GM19324 (cell line): ENCODE measurements at regions not wholly inside any gene's neighbourhood (a gene's known extent, or its start where the extent isn't known, plus 50 kb on each side); places are given as distances from the start of the nearest gene placed in this dataset.

ENCODE experiments used
- ATAC-seq: cut with Tn5 transposase; IDR thresholded peaks from one replicate; pipeline ENCODE4 v1.9.1; 2021; ENCODE audit warnings: mild to moderate bottlenecking, moderate library complexity; ENCODE audit not compliant: unreplicated experiment, low FRiP score

DNA sequence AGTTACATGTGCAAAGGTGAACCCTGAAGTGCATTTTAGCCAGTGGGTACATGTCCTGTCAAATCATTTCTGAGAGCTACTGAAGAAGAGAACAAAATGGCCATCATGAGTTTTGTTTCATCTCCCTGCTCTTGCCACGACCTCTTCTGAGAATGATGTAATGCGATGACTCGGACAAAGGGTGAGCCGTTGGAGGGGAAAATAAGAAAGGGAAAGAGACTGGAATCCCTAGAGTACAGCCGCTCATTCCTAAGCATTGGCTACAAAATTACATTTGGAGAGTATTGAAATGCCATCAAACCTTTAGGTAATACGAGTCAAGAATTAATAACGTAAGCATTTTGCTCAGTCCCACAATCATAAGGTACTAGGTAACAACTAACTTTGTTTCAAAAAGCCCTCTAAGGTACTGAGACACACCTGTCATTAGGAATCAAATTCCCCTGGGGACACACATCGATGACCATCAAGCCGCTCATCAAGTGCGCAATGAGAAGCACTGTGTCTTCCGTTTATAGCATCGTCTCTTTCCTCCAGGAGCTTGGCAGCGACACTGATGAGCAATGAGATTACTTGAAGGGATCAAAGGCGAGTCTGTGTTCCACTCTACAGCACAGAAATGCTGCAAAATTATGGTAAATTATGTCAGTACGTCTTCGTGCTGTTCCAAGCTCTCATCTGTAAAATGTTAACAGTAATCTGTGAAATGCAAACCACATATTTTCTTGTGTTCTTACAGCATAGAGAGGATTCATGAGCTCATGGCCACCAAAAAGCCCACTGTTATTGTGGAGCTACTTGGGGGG is 97.3 kb upstream of the PIEZO2 start:
- ATAC-seq = no peak

DNA sequence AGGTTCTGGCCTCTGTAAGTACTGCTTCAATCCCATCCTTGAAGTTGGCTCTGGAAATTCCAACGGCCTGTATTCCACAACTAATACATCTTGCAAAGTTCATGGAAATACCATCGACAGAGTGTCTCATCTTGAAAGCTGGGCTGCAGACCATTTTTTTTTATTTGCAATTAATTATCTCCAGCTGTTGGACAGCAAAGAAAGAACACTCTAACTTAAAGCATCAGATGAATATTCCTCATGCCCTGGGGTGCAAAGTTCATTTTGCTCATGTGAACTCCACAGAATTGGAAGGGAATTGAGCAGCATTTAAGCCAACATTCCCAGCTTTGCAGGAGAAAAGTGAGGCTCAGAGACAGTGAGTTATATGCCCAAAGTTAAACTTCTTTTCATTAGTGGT is 96.5 kb upstream of the PIEZO2 start:
- ATAC-seq = no peak

DNA sequence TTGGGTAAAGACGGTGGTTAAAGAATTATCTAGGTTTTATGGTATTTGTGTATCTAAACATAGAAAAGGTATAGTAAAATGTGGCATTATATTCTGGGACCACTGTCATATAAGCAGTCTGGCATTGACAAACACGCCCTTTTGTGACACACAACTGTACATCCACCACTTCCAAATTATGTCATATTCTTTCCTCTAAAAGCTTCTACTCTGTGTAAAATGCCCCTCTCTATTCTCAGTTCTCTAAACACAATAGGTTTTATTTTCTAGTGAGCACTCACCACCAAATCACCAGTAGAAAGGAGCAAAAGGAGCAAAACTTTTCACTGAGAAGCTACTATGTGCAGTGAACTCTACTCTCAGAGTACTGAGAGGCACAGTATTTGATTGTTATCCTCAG is 88.1 kb upstream of the PIEZO2 start:
- ATAC-seq = no peak

DNA sequence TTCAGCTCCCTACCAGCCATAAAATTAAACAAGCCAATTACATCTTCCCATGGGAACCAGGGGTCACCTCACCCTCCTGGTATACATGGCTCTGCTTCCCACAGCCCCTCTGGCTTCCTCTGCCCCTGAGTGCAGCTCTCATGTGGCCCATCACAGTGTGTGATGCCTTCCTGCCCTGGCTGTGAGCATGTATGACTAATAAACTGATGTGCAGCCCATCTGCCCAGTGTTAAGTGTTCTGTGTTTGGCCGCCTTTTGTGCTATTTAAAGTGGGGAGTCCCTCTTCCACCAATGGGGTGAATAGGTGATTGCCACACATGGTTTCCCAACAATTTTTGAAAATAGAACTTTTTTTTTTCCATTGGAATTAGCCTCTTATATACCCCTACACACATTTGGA is 87.7 kb upstream of the PIEZO2 start:
- ATAC-seq = no peak

DNA sequence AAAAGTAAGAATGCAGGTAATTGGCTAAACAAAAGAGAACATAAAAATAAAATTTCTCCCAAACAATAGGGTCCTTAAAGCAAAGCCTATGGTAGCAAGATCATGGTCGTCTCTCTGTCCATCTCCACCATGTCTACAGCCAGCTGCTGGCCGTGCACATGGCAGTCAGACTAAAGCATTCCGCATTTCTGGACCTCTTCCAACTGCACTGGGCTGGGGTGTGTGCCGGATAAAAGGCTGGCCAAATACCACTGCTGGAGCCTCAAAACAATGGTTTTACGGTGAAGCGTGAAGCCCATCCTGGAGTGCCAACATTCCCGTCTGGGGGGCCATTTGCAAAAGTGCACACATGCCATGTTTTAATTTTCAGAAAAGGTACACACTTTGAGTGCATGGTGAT is 74.8 kb upstream of the PIEZO2 start:
- ATAC-seq = no peak

DNA sequence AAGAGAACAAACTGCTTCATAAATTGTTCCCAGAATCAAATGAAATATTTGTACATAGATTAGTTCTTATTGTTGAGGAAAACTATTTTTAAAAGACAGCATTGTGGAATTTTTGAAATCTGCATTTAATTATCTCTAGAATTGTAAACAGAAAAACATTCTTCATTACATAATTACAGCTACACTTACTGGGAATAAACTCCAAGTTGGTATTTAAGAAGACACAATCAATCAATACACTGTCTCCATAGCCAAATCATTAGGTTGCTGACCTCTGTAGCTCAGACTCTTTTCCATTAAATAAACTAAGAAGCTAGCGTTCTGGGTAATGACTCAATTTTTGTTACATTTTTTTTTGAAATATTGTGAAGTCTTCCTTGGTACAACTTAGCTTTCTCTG is 70.2 kb upstream of the PIEZO2 start:
- ATAC-seq = no peak

DNA sequence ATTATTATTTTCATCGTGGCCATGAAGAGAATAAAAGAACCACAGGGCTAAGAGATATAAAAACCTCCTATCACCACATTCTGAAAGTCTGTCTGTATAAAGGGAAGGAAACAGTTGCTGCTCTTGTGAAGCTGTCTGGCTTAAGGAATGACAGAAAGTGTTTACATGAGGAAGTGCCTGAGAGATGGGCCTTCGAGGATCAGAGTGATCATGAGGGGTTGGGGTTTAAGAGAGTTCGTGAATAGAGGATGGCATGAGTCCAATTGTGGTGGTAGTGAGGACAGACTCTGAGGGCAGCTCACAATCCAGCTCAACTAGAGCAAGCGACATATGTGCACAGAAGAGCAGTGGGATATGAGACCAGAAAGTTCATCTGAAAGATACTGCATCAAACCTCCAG is 65.8 kb upstream of the PIEZO2 start:
- no peak for ATAC-seq

DNA sequence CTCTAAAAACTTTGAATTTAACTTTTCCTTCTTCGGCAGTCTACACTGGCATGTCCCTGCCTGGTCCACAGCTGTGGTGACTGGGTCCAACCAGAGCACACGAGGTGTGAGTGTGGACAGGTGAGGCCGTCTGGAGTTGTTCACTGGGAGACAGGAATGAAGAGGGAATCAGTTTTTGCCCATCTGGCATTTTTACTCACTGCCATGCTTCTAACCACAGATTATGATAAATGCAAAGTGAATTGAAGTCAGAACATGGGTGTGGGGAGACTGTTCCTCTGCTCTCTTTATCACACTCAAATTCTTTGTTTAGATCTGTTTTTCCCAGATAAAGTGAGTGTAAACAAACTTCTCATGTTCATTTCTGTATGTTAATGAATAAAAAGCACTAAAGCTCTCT is 54.7 kb upstream of the PIEZO2 start:
- ATAC-seq = no peak

DNA sequence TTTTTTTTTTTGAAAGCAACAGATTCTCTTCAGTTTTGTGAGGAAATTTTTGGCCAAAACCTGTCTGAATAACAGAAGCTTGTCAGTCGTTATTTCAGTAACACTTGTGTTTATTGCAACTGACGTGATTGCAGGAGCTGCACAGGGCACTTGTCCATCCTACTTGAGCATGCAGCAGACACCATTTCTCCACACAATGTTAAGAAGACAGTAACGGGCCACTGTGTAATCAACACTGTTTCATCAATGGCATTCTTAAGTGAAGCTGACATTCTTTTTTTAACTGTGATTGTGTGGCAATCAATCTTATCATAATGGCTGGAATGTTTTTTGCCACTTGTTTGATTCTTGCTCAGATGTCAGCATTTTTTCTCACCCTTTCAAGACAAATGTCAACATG is 50.1 kb upstream of the PIEZO2 start:
- ATAC-seq = no peak
